Activated CD8-positive, alpha-beta T cell treated with anti-CD3 and anti-CD28 coated beads for 36 hours (primary cell): ENCODE measurements at regions not wholly inside any gene's neighbourhood (a gene's known extent, or its start where the extent isn't known, plus 50 kb on each side); places are given as distances from the start of the nearest gene placed in this dataset.

Source experiments
- ATAC-seq: fragments of 200-7000 bp; cut with Tn5 transposase; one replicate; pipeline ENCODE4 v1.10.0; 2021; ENCODE audit warnings: mild to moderate bottlenecking, moderate library complexity
- CTCF ChIA-PET: fragments of 350-600 bp; sonication (Branson Sonifier 250); formaldehyde crosslinking; loops from one replicate; lab custom pipeline; 2021; ENCODE audit warnings: antibody characterized with exemption; lab: Charles Lee
- POLR2A ChIA-PET: fragments of 350-600 bp; sonication (Branson Sonifier 250); formaldehyde crosslinking; loops from one replicate; lab custom pipeline; 2021; ENCODE audit warnings: antibody characterized with exemption; lab: Charles Lee
- DNase-seq: peaks from one replicate; pipeline ENCODE4 v3.0.0-alpha.2; 2020
- H3K27ac Mint-ChIP-seq: one replicate; pipeline ENCODE4 v1.8.0; 2021; ENCODE audit warnings: mild to moderate bottlenecking, mixed read lengths
- H3K27me3 Mint-ChIP-seq: one replicate; pipeline ENCODE4 v1.8.0; 2021; ENCODE audit warnings: mixed read lengths
- H3K36me3 Mint-ChIP-seq: one replicate; pipeline ENCODE4 v1.8.0; 2021; ENCODE audit warnings: low read depth, mixed read lengths
- H3K4me1 Mint-ChIP-seq: one replicate; pipeline ENCODE4 v1.8.0; 2021; ENCODE audit warnings: low read depth, mixed read lengths
- H3K4me3 Mint-ChIP-seq: one replicate; pipeline ENCODE4 v1.8.0; 2021; ENCODE audit warnings: mild to moderate bottlenecking, moderate library complexity, mixed read lengths
- H3K9me3 Mint-ChIP-seq: one replicate; pipeline ENCODE4 v1.8.0; 2021; ENCODE audit warnings: mixed read lengths
- intact Hi-C: fragments of 100-400 bp; cut with micrococcal nuclease; formaldehyde crosslinking; loops from one replicate; pipeline ENCODE4 v1.10.0; 2022
- TF ChIP-seq, protein P1 (sequence below): fragments of 200-600 bp; IDR thresholded peaks from one replicate; pipeline ENCODE4 v1.8.0; 2022; ENCODE audit warnings: antibody characterized with exemption, mild to moderate bottlenecking

- Mint-ChIP-seq H3K4me3 (no peak overlapping the region), H3K36me3 (no peaks in the 10 kb centered on the region), H3K9me3 (no peaks in the 10 kb centered on the region), H3K27ac (no peak overlapping the region), H3K4me1 (no peaks in the 10 kb centered on the region), H3K27me3 (peaks cover 2% of the 10 kb centered on the region)
- no peak for DNase-seq
- POLR2A ChIA-PET: no interaction called here
- intact Hi-C loops: no loop called here
- no peak for ATAC-seq
- TF ChIP-seq, protein P1, sequence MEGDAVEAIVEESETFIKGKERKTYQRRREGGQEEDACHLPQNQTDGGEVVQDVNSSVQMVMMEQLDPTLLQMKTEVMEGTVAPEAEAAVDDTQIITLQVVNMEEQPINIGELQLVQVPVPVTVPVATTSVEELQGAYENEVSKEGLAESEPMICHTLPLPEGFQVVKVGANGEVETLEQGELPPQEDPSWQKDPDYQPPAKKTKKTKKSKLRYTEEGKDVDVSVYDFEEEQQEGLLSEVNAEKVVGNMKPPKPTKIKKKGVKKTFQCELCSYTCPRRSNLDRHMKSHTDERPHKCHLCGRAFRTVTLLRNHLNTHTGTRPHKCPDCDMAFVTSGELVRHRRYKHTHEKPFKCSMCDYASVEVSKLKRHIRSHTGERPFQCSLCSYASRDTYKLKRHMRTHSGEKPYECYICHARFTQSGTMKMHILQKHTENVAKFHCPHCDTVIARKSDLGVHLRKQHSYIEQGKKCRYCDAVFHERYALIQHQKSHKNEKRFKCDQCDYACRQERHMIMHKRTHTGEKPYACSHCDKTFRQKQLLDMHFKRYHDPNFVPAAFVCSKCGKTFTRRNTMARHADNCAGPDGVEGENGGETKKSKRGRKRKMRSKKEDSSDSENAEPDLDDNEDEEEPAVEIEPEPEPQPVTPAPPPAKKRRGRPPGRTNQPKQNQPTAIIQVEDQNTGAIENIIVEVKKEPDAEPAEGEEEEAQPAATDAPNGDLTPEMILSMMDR: no peak
- CTCF ChIA-PET: no interaction called here
Measured at GRCh38 chr2:160735696-160736095, 242.1 kb upstream of the RBMS1 start.

- Mint-ChIP-seq H3K27me3 (peaks cover 2% of the 10 kb centered on the region), H3K4me3 (no peak overlapping the region), H3K36me3 (no peaks in the 10 kb centered on the region), H3K27ac (no peak overlapping the region), H3K9me3 (no peaks in the 10 kb centered on the region), H3K4me1 (no peaks in the 10 kb centered on the region)
- intact Hi-C loops: no loop called here
- TF ChIP-seq, protein P1: no peak
- CTCF ChIA-PET: no interaction called here
- ATAC-seq (no peak), DNase-seq (no peak)
- POLR2A ChIA-PET: no interaction called here
Measured at GRCh38 chr2:160736148-160737028, 242.8 kb upstream of the RBMS1 start.

GRCh38 chr2:160737247-160737646 lies 243.6 kb upstream of the RBMS1 start:
- ATAC-seq (no peak), DNase-seq (no peak)
- H3K27ac Mint-ChIP-seq: no peak overlapping the region
- ChIA-PET POLR2A (no interaction called here), CTCF (no interaction called here)
- intact Hi-C loops: no loop called here
- H3K4me1 Mint-ChIP-seq: no peaks in the 10 kb centered on the region
- H3K4me3 Mint-ChIP-seq: no peak overlapping the region
- H3K36me3 Mint-ChIP-seq: no peaks in the 10 kb centered on the region
- H3K27me3 Mint-ChIP-seq: peaks cover 2% of the 10 kb centered on the region
- TF ChIP-seq, protein P1: no peak
- H3K9me3 Mint-ChIP-seq: no peaks in the 10 kb centered on the region

DNA sequence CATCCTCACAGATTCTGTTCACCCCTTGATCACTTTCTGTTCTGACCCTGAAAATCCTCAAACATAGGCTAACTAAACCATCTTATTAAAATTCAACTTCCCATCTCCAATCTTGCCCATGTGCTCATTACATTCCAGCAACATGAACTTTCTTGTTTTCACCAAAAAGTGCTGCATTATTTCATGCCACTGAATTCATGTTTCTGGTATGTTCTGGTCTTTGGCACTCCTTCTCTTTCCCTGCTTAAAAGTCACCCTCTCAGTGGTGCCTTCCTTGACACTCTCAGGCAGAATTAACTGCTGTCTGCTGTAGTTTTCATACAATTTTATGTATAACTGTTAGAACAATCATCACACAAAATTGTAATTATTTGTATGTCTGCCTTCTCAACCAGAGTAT lies 247.7 kb upstream of the RBMS1 start:
- no peak overlapping the region for H3K27ac Mint-ChIP-seq

GRCh38 chr2:160741815-160742214 lies 248.2 kb upstream of the RBMS1 start:
- TF ChIP-seq, protein P1: no peak
- H3K36me3 Mint-ChIP-seq: no peaks in the 10 kb centered on the region
- DNase-seq (peak; percentile 4), ATAC-seq (no peak)
- POLR2A ChIA-PET: no interaction called here
- H3K9me3 Mint-ChIP-seq: no peaks in the 10 kb centered on the region
- intact Hi-C loops: no loop called here
- H3K4me1 Mint-ChIP-seq: no peaks in the 10 kb centered on the region
- no peak overlapping the region for H3K4me3 Mint-ChIP-seq
- no peak overlapping the region for H3K27ac Mint-ChIP-seq
- CTCF ChIA-PET: interaction anchor here (0.8 to 0.9 kb wide), 2 partner anchors 91 to 253 kb away, joined by 3 read pairs; no protein-coding TSS in a partner anchor
- no peaks in the 10 kb centered on the region for H3K27me3 Mint-ChIP-seq

More for the DNA sequence above, 247.7 kb upstream of the RBMS1 start:
- Mint-ChIP-seq H3K36me3 (no peaks in the 10 kb centered on the region), H3K4me3 (no peak overlapping the region), H3K9me3 (no peaks in the 10 kb centered on the region), H3K4me1 (no peaks in the 10 kb centered on the region), H3K27me3 (no peaks in the 10 kb centered on the region)
- CTCF ChIA-PET: interaction anchor here (0.9 kb wide), 1 partner anchor 91 kb away, joined by 3 read pairs; no protein-coding TSS in a partner anchor
- no peak for ATAC-seq
- TF ChIP-seq, protein P1: no peak
- POLR2A ChIA-PET: no interaction called here
- intact Hi-C loops: no loop called here
- DNase-seq: no peak
